K562 (cell line): ENCODE measurements at regions not wholly inside any gene's neighbourhood (a gene's known extent, or its start where the extent isn't known, plus 50 kb on each side); places are given as distances from the start of the nearest gene placed in this dataset.

Experiments
- ATAC-seq: fragments of 200-7000 bp; cut with Tn5 transposase; 3 replicates; pipeline ENCODE4 v1.9.1; 2020; ENCODE audit warnings: moderate library complexity
- BruUV-seq: library from RNA; stranded (reverse); fragments of 400-500 nt; replicated peaks from 2 replicates; lab custom pipeline; 2021; lab: Mats Ljungman, UMichigan
- CTCF ChIA-PET: fragments of 300-600 bp; formaldehyde crosslinking; extraction: SDS; loops from one replicate; lab custom pipeline; 2021; ENCODE audit warnings: low intra/inter-chr PET ratio; lab: Yijun Ruan, JAX
- POLR2A ChIA-PET: fragments of 300-600, 350-650 bp; sonication (Branson Sonifier 250); formaldehyde crosslinking; extraction: SDS; loops from one replicate; lab custom pipeline; 2021; ENCODE audit warnings: antibody characterized with exemption, inconsistent platforms; lab: Yijun Ruan, JAX
- DNase-seq, 4 experiments: peaks; one replicate each; pipeline versions ENCODE4 v3.0.0 to v3.0.0-alpha.2; 2011 to 2018; ENCODE audit warnings: low spot score in 3 of 4, mixed read lengths in 3 of 4; ENCODE audit errors: extremely low read depth in 1 of 4
- FAIRE-seq: peaks from 2 replicates; lab custom pipeline; 2011; peaks lifted over from hg19 to GRCh38; lab: Jason Lieb, UNC
- H2AFZ ChIP-seq: 2 replicates; pipeline ENCODE4 v1.6.0; 2011; ENCODE audit warnings: low read depth, low read length, control low read depth, inconsistent platforms
- H3K27ac ChIP-seq: fragments of 200-600 bp; 3 replicates; pipeline ENCODE4 v1.8.0; 2011; ENCODE audit warnings: low read depth, mild to moderate bottlenecking, control low read depth, inconsistent platforms, low read length, moderate library complexity, mixed read lengths; ENCODE audit errors: extremely low read depth
- H3K27me3 ChIP-seq, 2 experiments: fragments of 300-600 bp in 1 of 2; 2 replicates in 1 of 2; 3 replicates in 1 of 2; pipeline versions ENCODE4 v1.6.0 to v1.8.0; 2011; ENCODE audit warnings: inconsistent platforms in 2 of 2, low read length in 2 of 2, mild to moderate bottlenecking in 1 of 2, mixed read lengths in 1 of 2, moderate library complexity in 1 of 2; ENCODE audit not compliant: control insufficient read depth in 2 of 2, insufficient read depth in 2 of 2
- H3K36me3 ChIP-seq: fragments of 300-600 bp; 3 replicates; pipeline ENCODE4 v1.8.0; 2011; ENCODE audit warnings: mild to moderate bottlenecking, low read length, inconsistent platforms; ENCODE audit not compliant: control insufficient read depth, insufficient read depth
- H3K4me1 ChIP-seq, 2 experiments: fragments of 200-600 bp in 1 of 2; replicated peaks in 1 of 2; 2 replicates in 1 of 2; 3 replicates in 1 of 2; pipeline versions ENCODE4 v1.5.1 to v1.8.0; 2011; ENCODE audit warnings: inconsistent platforms in 2 of 2, low read length in 2 of 2, mild to moderate bottlenecking in 1 of 2, mixed read lengths in 1 of 2, moderate library complexity in 1 of 2; ENCODE audit not compliant: control insufficient read depth in 2 of 2, insufficient read depth in 2 of 2
- H3K4me2 ChIP-seq: 2 replicates; pipeline ENCODE4 v1.6.1; 2011; ENCODE audit warnings: low read length, control low read depth, inconsistent platforms, mixed read lengths; ENCODE audit not compliant: insufficient read depth
- H3K4me3 ChIP-seq: fragments of 200-600 bp; sonication (generic), shearing (Covaris generic); 2 replicates; pipeline ENCODE4 v1.5.1; 2016; ENCODE audit warnings: control low read depth, inconsistent platforms
- H3K79me2 ChIP-seq: fragments of 200-600 bp; 3 replicates; pipeline ENCODE4 v1.8.0; 2011; ENCODE audit warnings: low read length, inconsistent platforms; ENCODE audit not compliant: control insufficient read depth, insufficient read depth
- H3K9ac ChIP-seq, 2 experiments: 2 replicates each; pipeline versions ENCODE4 v1.6.0 to v1.6.1; 2011; ENCODE audit warnings: low read depth in 2 of 2, low read length in 2 of 2, control low read depth in 1 of 2, inconsistent platforms in 1 of 2, mild to moderate bottlenecking in 1 of 2, mixed read lengths in 1 of 2; ENCODE audit not compliant: insufficient read depth in 1 of 2
- H3K9me1 ChIP-seq: one replicate; pipeline ENCODE4 v1.6.0; 2011; ENCODE audit warnings: inconsistent platforms, mild to moderate bottlenecking, low read length, moderate library complexity; ENCODE audit not compliant: control insufficient read depth, insufficient read depth
- H3K9me3 ChIP-seq: replicated peaks from 2 replicates; pipeline ENCODE4 v1.5.1; 2011; ENCODE audit warnings: low read depth, low read length, inconsistent platforms; ENCODE audit not compliant: control insufficient read depth, insufficient read depth
- H4K20me1 ChIP-seq: replicated peaks from 2 replicates; pipeline ENCODE4 v1.6.1; 2011; ENCODE audit warnings: low read length, inconsistent platforms, mixed read lengths; ENCODE audit not compliant: control insufficient read depth, insufficient read depth
- FOS ChIP-seq: IDR thresholded peaks from 3 replicates; pipeline ENCODE4 v1.6.1; 2011; ENCODE audit not compliant: insufficient read length; ENCODE audit errors: extremely low read depth
- NR1H2 ChIP-seq: sonication (generic); formaldehyde crosslinking; IDR thresholded peaks from 2 replicates; pipeline ENCODE4 v1.4.0; 2020; ENCODE audit warnings: mild to moderate bottlenecking, missing genetic modification reagents
- RAD51 ChIP-seq: fragments of 450-650 bp; IDR thresholded peaks from 2 replicates; pipeline ENCODE4 v1.7.1; 2016; ENCODE audit warnings: low read depth, mild to moderate bottlenecking, borderline replicate concordance
- ZNF316 ChIP-seq: fragments of 450-650 bp; IDR thresholded peaks from 2 replicates; pipeline ENCODE4 v1.6.1; 2016
- WGBS: fragments of 100-300 bp; shearing (Covaris generic); methylation state at CpG from one replicate; pipeline ENCODE4 v1.1.6; 2016; ENCODE audit warnings: low coverage, mixed read lengths; ENCODE audit not compliant: insufficient coverage; ENCODE audit errors: missing lambda C conversion rate; 5-methylcytosine and 5-hydroxymethylcytosine counted together
- in situ Hi-C: fragments of 300-500 bp; cut with MboI; formaldehyde crosslinking; loops from 4 replicates; pipeline ENCODE4 v1.15.0; 2018; ENCODE audit warnings: inconsistent platforms, mixed read lengths
- intact Hi-C: fragments of 100-400 bp; cut with micrococcal nuclease; formaldehyde crosslinking; loops from 2 replicates; pipeline ENCODE4 v1.14.2; 2022
- TF ChIP-seq, protein P1 (sequence below): IDR thresholded peaks from 3 replicates; pipeline ENCODE4 v1.6.1; 2011; ENCODE audit warnings: borderline replicate concordance, mild to moderate bottlenecking, moderate library complexity; ENCODE audit not compliant: insufficient read length; ENCODE audit errors: extremely low read depth
- TF ChIP-seq, protein P2 (sequence below): sonication (generic); formaldehyde crosslinking; IDR thresholded peaks from 2 replicates; pipeline ENCODE4 v1.5.0; 2020; ENCODE audit warnings: missing genetic modification reagents

- TF ChIP-seq, protein P1, sequence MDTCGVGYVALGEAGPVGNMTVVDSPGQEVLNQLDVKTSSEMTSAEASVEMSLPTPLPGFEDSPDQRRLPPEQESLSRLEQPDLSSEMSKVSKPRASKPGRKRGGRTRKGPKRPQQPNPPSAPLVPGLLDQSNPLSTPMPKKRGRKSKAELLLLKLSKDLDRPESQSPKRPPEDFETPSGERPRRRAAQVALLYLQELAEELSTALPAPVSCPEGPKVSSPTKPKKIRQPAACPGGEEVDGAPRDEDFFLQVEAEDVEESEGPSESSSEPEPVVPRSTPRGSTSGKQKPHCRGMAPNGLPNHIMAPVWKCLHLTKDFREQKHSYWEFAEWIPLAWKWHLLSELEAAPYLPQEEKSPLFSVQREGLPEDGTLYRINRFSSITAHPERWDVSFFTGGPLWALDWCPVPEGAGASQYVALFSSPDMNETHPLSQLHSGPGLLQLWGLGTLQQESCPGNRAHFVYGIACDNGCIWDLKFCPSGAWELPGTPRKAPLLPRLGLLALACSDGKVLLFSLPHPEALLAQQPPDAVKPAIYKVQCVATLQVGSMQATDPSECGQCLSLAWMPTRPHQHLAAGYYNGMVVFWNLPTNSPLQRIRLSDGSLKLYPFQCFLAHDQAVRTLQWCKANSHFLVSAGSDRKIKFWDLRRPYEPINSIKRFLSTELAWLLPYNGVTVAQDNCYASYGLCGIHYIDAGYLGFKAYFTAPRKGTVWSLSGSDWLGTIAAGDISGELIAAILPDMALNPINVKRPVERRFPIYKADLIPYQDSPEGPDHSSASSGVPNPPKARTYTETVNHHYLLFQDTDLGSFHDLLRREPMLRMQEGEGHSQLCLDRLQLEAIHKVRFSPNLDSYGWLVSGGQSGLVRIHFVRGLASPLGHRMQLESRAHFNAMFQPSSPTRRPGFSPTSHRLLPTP, result no peak
These were observed 131.7 kb upstream of the ATP2B1 start (continued) for GRCh38 chr12:89840162-89840922.

DNA sequence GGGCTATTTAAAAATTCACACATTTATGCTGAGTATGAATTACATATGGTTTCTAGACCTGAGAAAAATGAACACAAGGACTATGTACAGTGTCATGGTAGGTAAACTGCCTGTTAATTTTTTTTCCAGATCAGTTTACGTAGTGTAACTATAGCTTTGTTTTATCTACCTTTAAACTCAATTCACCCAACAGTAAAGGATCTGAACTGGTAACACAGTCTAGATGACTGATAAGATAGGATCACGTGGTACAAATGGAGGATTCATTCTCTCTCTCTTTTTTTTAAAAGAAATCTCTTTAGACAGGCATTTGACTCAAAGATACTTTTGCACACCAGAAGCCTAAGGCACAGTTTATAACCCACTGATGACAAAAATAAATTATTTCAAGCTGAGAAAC lies 130.8 kb upstream of the ATP2B1 start:
- no peaks in the 10 kb centered on the region for H3K79me2 ChIP-seq
- TF ChIP-seq, protein P2, sequence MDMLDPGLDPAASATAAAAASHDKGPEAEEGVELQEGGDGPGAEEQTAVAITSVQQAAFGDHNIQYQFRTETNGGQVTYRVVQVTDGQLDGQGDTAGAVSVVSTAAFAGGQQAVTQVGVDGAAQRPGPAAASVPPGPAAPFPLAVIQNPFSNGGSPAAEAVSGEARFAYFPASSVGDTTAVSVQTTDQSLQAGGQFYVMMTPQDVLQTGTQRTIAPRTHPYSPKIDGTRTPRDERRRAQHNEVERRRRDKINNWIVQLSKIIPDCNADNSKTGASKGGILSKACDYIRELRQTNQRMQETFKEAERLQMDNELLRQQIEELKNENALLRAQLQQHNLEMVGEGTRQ (CRISPR knock-in tag), result peak; percentile 2; the same call in 1 of the 2 replicates
- TF ChIP-seq ZNF316 (peak; percentile 32; the same call in 1 of the 2 replicates), FOS (no peak), NR1H2 (CRISPR knock-in tag) (no peak), RAD51 (0 out of 2 replicates have a peak, but pooled peaks have one; percentile 16)
- TF ChIP-seq, all 486 proteins: peak for 3
- no peaks in the 10 kb centered on the region for H3K9me1 ChIP-seq
- ChIA-PET POLR2A (interaction anchor here (1.2 kb wide), 1 partner anchor 16 kb away, joined by 4 read pairs; no protein-coding TSS in a partner anchor), CTCF (no interaction called here)
- H3K27me3 ChIP-seq, result no peaks in the 10 kb centered on the region
- no peak overlapping the region for H2AFZ ChIP-seq
- FAIRE-seq (no peak), DNase-seq (no peak), ATAC-seq (no peak)
- H3K27ac ChIP-seq, result no peak overlapping the region
- in situ Hi-C loops (no loop called here), intact Hi-C loops (no loop called here)
- H3K36me3 ChIP-seq, result no peaks in the 10 kb centered on the region
- H3K4me2 ChIP-seq, result no peak overlapping the region
- no peaks in the 10 kb centered on the region for H3K4me1 ChIP-seq
- H3K4me3 ChIP-seq, result no peak overlapping the region
- 8% methylated on average over 2 of the region's 2 CpGs for WGBS
- no peaks in the 10 kb centered on the region for H4K20me1 ChIP-seq
- H3K9ac ChIP-seq, result no peak overlapping the region
- no TSS peak for BruUV-seq
- no peaks in the 10 kb centered on the region for H3K9me3 ChIP-seq
